WTC11 (cell line): ENCODE measurements at regions not wholly inside any gene's neighbourhood (a gene's known extent, or its start where the extent isn't known, plus 50 kb on each side); places are given as distances from the start of the nearest gene placed in this dataset.

Experiments used
- CTCF ChIP-seq: fragments of 200-600 bp; IDR thresholded peaks from 2 replicates; pipeline ENCODE4 v1.8.0; 2022; ENCODE audit warnings: antibody characterized with exemption
- NFATC4 ChIP-seq: fragments of 250-450 bp; sonication (Bioruptor Pico); IDR thresholded peaks from 2 replicates; pipeline ENCODE4 v1.9.0; 2021; ENCODE audit warnings: mild to moderate bottlenecking
- TP53 ChIP-seq: sonication (generic); formaldehyde crosslinking; IDR thresholded peaks from 2 replicates; pipeline ENCODE4 v1.8.1; 2023; ENCODE audit warnings: mild to moderate bottlenecking, missing genetic modification reagents
- ZMAT4 ChIP-seq: fragments of 250-450 bp; sonication (Bioruptor Pico); IDR thresholded peaks from 2 replicates; pipeline ENCODE4 v1.9.0; 2021; ENCODE audit warnings: mild to moderate bottlenecking
- ZNF121 ChIP-seq: sonication (generic); formaldehyde crosslinking; IDR thresholded peaks from 2 replicates; pipeline ENCODE4 v1.8.0; 2023; ENCODE audit warnings: missing genetic modification reagents
- ZNF232 ChIP-seq: sonication (generic); formaldehyde crosslinking; IDR thresholded peaks from 2 replicates; pipeline ENCODE4 v1.8.0; 2022; ENCODE audit warnings: mild to moderate bottlenecking, missing genetic modification reagents

GRCh38 chr7:24378871-24379616 lies 95.1 kb downstream of the NPY start:
- TF ChIP-seq CTCF (no peak), ZNF121 (no peak), TP53 (CRISPR knock-in tag) (no peak), ZNF232 (CRISPR knock-in tag) (no peak), ZMAT4 (CRISPR knock-in tag) (no peak), NFATC4 (CRISPR knock-in tag) (no peak)
